Choroid plexus epithelial cell (primary cell): ENCODE measurements at regions not wholly inside any gene's neighbourhood (a gene's known extent, or its start where the extent isn't known, plus 50 kb on each side); places are given as distances from the start of the nearest gene placed in this dataset.

Experiments used
- DNase-seq: peaks from one replicate; pipeline ENCODE4 v3.0.0-alpha.2; 2010; ENCODE audit warnings: low read depth
- H3K4me3 ChIP-seq: 2 replicates; pipeline ENCODE4 v1.5.1; 2011; ENCODE audit warnings: low read depth, mild to moderate bottlenecking, control low read depth, low read length, moderate library complexity
- CTCF ChIP-seq: conservative IDR thresholded peaks from 2 replicates; pipeline ENCODE4 v1.5.1; 2011; ENCODE audit warnings: low read depth, mild to moderate bottlenecking, control low read depth, inconsistent platforms, low read length, moderate library complexity

GRCh38 chr13:57224414-57224813 lies 57.4 kb downstream of the PRR20E start:
- H3K4me3 ChIP-seq, result no peak overlapping the region
- DNase-seq, result no peak
- no peak for TF ChIP-seq CTCF

- no peak for TF ChIP-seq CTCF
- DNase-seq, result no peak
- H3K4me3 ChIP-seq, result no peak overlapping the region
These were observed 83.5 kb downstream of the PRR20E start for GRCh38 chr13:57250472-57250871.

- no peak for TF ChIP-seq CTCF
- H3K4me3 ChIP-seq, result no peak overlapping the region
- no peak for DNase-seq
These were observed 86.6 kb downstream of the PRR20E start for GRCh38 chr13:57253551-57253950.

DNA sequence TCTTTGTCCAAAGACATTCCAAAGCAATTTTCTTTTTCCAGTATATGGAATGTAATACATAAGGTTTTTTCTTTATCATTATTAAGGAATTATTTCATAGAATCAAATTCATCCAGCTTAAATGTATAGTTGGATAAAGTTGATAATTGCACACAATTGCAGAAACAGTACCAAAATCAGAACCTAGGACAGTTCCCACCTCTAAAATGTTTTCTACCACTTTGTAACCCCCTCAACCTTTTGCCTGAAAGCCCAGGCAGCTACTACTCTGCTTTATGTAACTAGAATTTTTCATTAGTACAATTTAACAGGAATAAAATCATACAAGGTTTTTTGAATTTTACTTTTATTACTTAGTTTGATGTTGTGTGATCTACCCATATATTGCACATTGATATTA lies 98.0 kb downstream of the PRR20E start:
- no peak for DNase-seq
- no peak for TF ChIP-seq CTCF
- H3K4me3 ChIP-seq, result no peak overlapping the region

- no peak overlapping the region for H3K4me3 ChIP-seq
- DNase-seq, result no peak
- TF ChIP-seq CTCF, result no peak
These were observed 103.5 kb downstream of the PRR20E start for GRCh38 chr13:57270493-57270892.

GRCh38 chr13:57286511-57287098 lies 119.6 kb downstream of the PRR20E start:
- TF ChIP-seq CTCF, result no peak
- DNase-seq, result no peak
- no peak overlapping the region for H3K4me3 ChIP-seq

- no peak for DNase-seq
- H3K4me3 ChIP-seq, result no peak overlapping the region
- no peak for TF ChIP-seq CTCF
These were observed 135.6 kb downstream of the PRR20E start for GRCh38 chr13:57302604-57303003.
